ENCODE measurements at regions not wholly inside any gene's neighbourhood (a gene's known extent, or its start where the extent isn't known, plus 50 kb on each side); places are given as distances from the start of the nearest gene placed in this dataset.

GRCh38 chr7:136055266-136055665, 78.1 kb upstream of the MTPN start:
- POLR2A ChIA-PET, result no interaction called here
- CTCF ChIA-PET, result no interaction called here
- no peak for DNase-seq (ENCODE audit: low read depth, low spot score)
- no peak for TF ChIP-seq CTCF (IDR thresholded peaks at IDR 0.05; ENCODE audit: insufficient read depth, low read length, missing control alignments)
- H3K4me3 ChIP-seq (ENCODE audit: low read depth, low read length), result no peak overlapping the region

GRCh38 chr7:136053689-136054485, 76.7 kb upstream of the MTPN start:
- DNase-seq (ENCODE audit: low read depth, low spot score), result no peak
- H3K4me3 ChIP-seq (ENCODE audit: low read depth, low read length), result no peak overlapping the region
- no peak for TF ChIP-seq CTCF (IDR thresholded peaks at IDR 0.05; ENCODE audit: insufficient read depth, low read length, missing control alignments)
- ChIA-PET CTCF (no interaction called here), POLR2A (no interaction called here)

- CTCF ChIA-PET, result interaction anchor here (0.6 kb wide), 1 partner anchor 25 kb away, joined by 3 read pairs; no protein-coding TSS in a partner anchor
- no peak for TF ChIP-seq CTCF (IDR thresholded peaks at IDR 0.05; ENCODE audit: insufficient read depth, low read length, missing control alignments)
- DNase-seq (ENCODE audit: low read depth, low spot score), result no peak
- no peak overlapping the region for H3K4me3 ChIP-seq (ENCODE audit: low read depth, low read length)
- POLR2A ChIA-PET, result no interaction called here
Observed at GRCh38 chr7:136051203-136051928, 74.2 kb upstream of the MTPN start.

- CTCF ChIA-PET, result interaction anchor here (0.6 kb wide), 1 partner anchor 24 kb away, joined by 3 read pairs; no protein-coding TSS in a partner anchor
- no peak for DNase-seq (ENCODE audit: low read depth, low spot score)
- H3K4me3 ChIP-seq (ENCODE audit: low read depth, low read length), result no peak overlapping the region
- POLR2A ChIA-PET, result no interaction called here
- TF ChIP-seq CTCF (IDR thresholded peaks at IDR 0.05; ENCODE audit: insufficient read depth, low read length, missing control alignments), result no peak
Observed at GRCh38 chr7:136050462-136050847, 73.3 kb upstream of the MTPN start.

- CTCF ChIA-PET, result no interaction called here
- H3K4me3 ChIP-seq (ENCODE audit: low read depth, low read length), result no peak overlapping the region
- no peak for TF ChIP-seq CTCF (IDR thresholded peaks at IDR 0.05; ENCODE audit: insufficient read depth, low read length, missing control alignments)
- DNase-seq (ENCODE audit: low read depth, low spot score), result no peak
- POLR2A ChIA-PET, result no interaction called here
Observed at GRCh38 chr7:136049818-136050461, 72.8 kb upstream of the MTPN start.

- CTCF ChIA-PET, result no interaction called here
- POLR2A ChIA-PET, result no interaction called here
- DNase-seq (ENCODE audit: low read depth, low spot score), result no peak
- TF ChIP-seq CTCF (IDR thresholded peaks at IDR 0.05; ENCODE audit: insufficient read depth, low read length, missing control alignments), result no peak
- H3K4me3 ChIP-seq (ENCODE audit: low read depth, low read length), result no peak overlapping the region
Observed at GRCh38 chr7:136049117-136049516, 72.0 kb upstream of the MTPN start.
